ENCODE measurements at regions not wholly inside any gene's neighbourhood (a gene's known extent, or its start where the extent isn't known, plus 50 kb on each side); places are given as distances from the start of the nearest gene placed in this dataset.

GRCh38 chr15:81752546-81752942 is 293.3 kb downstream of the MEX3B start:
- TF ChIP-seq CBX8 (IDR thresholded peaks at IDR 0.05): no peak
- no peak for TF ChIP-seq REST (IDR thresholded peaks at IDR 0.05)
- TF ChIP-seq NPAS2 (CRISPR knock-in tag; IDR thresholded peaks at IDR 0.05; ENCODE audit: borderline replicate concordance): no peak
- TF ChIP-seq CTCF (IDR thresholded peaks at IDR 0.05): no peak
- TF ChIP-seq POLR2AphosphoS2 (conservative IDR thresholded peaks at IDR 0.05; ENCODE audit: low read length): no peak
- no peak for TF ChIP-seq RAD21 (conservative IDR thresholded peaks at IDR 0.05 in 1 of 2, IDR thresholded peaks at IDR 0.05 in 1 of 2)
- TF ChIP-seq POLR2A (IDR thresholded peaks at IDR 0.05; ENCODE audit: low read length): no peak
- TF ChIP-seq TP53 (CRISPR knock-in tag; IDR thresholded peaks at IDR 0.05): no peak

Measured in A549 (cell line).